HepG2 (cell line): ENCODE measurements at regions not wholly inside any gene's neighbourhood (a gene's known extent, or its start where the extent isn't known, plus 50 kb on each side); places are given as distances from the start of the nearest gene placed in this dataset.

Source experiments
- ATAC-seq: fragments of 200-7000 bp; cut with Tn5 transposase; 3 replicates; pipeline ENCODE4 v1.9.1; 2020; ENCODE audit warnings: mild to moderate bottlenecking, moderate library complexity
- BruUV-seq: library from RNA; stranded (reverse); fragments of 400-500 nt; replicated peaks from 2 replicates; lab custom pipeline; 2021; lab: Mats Ljungman, UMichigan
- CTCF ChIA-PET: fragments of 300-600 bp; formaldehyde crosslinking; extraction: SDS; loops from one replicate; lab custom pipeline; 2021; ENCODE audit warnings: low total read pairs, inconsistent platforms, low intra/inter-chr PET ratio; lab: Yijun Ruan, JAX
- POLR2A ChIA-PET: fragments of 350-600 bp; sonication (Branson Sonifier 250); formaldehyde crosslinking; loops from one replicate; lab custom pipeline; 2020; ENCODE audit warnings: antibody characterized with exemption, inconsistent platforms; lab: Yijun Ruan, JAX
- DNase-seq: peaks from one replicate; pipeline ENCODE4 v3.0.0-alpha.2; 2015; ENCODE audit warnings: low spot score
- FAIRE-seq: peaks from 3 replicates; lab custom pipeline; 2011; peaks lifted over from hg19 to GRCh38; lab: Jason Lieb, UNC
- H2AFZ ChIP-seq: one replicate; pipeline ENCODE4 v1.6.1; 2011; ENCODE audit warnings: low read length, inconsistent platforms
- H3K27ac ChIP-seq: fragments of 300-600 bp; 3 replicates; pipeline ENCODE4 v1.8.0; 2011; ENCODE audit warnings: mixed run types, mild to moderate bottlenecking, mixed read lengths, low read length, inconsistent platforms; ENCODE audit not compliant: insufficient read depth; ENCODE audit errors: extremely low read length
- H3K27me3 ChIP-seq, 2 experiments: fragments of 200-600 bp in 1 of 2; 2 replicates in 1 of 2; 3 replicates in 1 of 2; pipeline versions ENCODE4 v1.6.0 to v1.8.0; 2011; ENCODE audit warnings: low read length in 2 of 2, mild to moderate bottlenecking in 2 of 2, moderate library complexity in 2 of 2, inconsistent platforms in 1 of 2; ENCODE audit not compliant: insufficient read depth in 2 of 2, control insufficient read depth in 1 of 2
- H3K36me3 ChIP-seq, 2 experiments: fragments of 200-600 bp in 1 of 2; replicated peaks in 1 of 2; 2 replicates in 1 of 2; 3 replicates in 1 of 2; pipeline versions ENCODE4 v1.5.1 to v1.8.0; 2011; ENCODE audit warnings: low read length in 2 of 2, inconsistent platforms in 1 of 2; ENCODE audit not compliant: insufficient read depth in 2 of 2, control insufficient read depth in 1 of 2
- H3K4me1 ChIP-seq: 2 replicates; pipeline ENCODE4 v1.5.1; 2012; ENCODE audit warnings: low read length, inconsistent platforms; ENCODE audit not compliant: insufficient read depth
- H3K4me2 ChIP-seq: 2 replicates; pipeline ENCODE4 v1.6.0; 2011; ENCODE audit warnings: low read depth, low read length, inconsistent platforms
- H3K4me3 ChIP-seq, 3 experiments: fragments of 200-600 bp in 1 of 3; sonication (generic), shearing (Covaris generic) in 1 of 3; replicated peaks in 1 of 3; 2 replicates each; pipeline ENCODE4 v1.5.1; 2011 to 2016; ENCODE audit warnings: low read length in 3 of 3, inconsistent platforms in 2 of 3, low read depth in 2 of 3, mild to moderate bottlenecking in 2 of 3, control low read depth in 1 of 3, mixed read lengths in 1 of 3; ENCODE audit not compliant: insufficient read depth in 1 of 3
- H3K79me2 ChIP-seq: one replicate; pipeline ENCODE4 v1.6.1; 2011; ENCODE audit warnings: low read length, inconsistent platforms; ENCODE audit not compliant: insufficient read depth
- H3K9ac ChIP-seq: 2 replicates; pipeline ENCODE4 v1.6.0; 2011; ENCODE audit warnings: mild to moderate bottlenecking, low read depth, low read length, inconsistent platforms; ENCODE audit not compliant: insufficient read depth
- H3K9me3 ChIP-seq: 2 replicates; pipeline ENCODE4 v1.5.1; 2012; ENCODE audit warnings: mild to moderate bottlenecking, low read length
- H4K20me1 ChIP-seq: 2 replicates; pipeline ENCODE4 v1.6.0; 2011; ENCODE audit warnings: inconsistent platforms, mild to moderate bottlenecking, low read length, moderate library complexity; ENCODE audit not compliant: insufficient read depth
- SIN3A ChIP-seq: IDR thresholded peaks from 2 replicates; pipeline ENCODE4 v1.6.1; 2011; ENCODE audit warnings: low read depth, mild to moderate bottlenecking, control low read depth, low read length, borderline replicate concordance
- SMARCC2 ChIP-seq: fragments of 450-650 bp; IDR thresholded peaks from 2 replicates; pipeline ENCODE4 v1.6.1; 2017; ENCODE audit warnings: antibody characterized with exemption, mild to moderate bottlenecking
- SP1 ChIP-seq, 2 experiments: fragments of 450-650 bp in 1 of 2; sonication (generic) in 1 of 2; formaldehyde crosslinking in 1 of 2; IDR thresholded peaks; 2 replicates each; pipeline versions ENCODE4 v1.4.0 to v1.6.1; 2016 to 2020; ENCODE audit warnings: missing genetic modification reagents in 1 of 2
- SP5 ChIP-seq: IDR thresholded peaks from 2 replicates; pipeline ENCODE4 v1.6.1; 2016; ENCODE audit warnings: low read depth, borderline replicate concordance
- ZNF264 ChIP-seq: sonication (generic); formaldehyde crosslinking; IDR thresholded peaks from 2 replicates; pipeline ENCODE4 v1.4.0; 2020; ENCODE audit warnings: missing genetic modification reagents
- ZNF432 ChIP-seq: sonication (generic); formaldehyde crosslinking; IDR thresholded peaks from 2 replicates; pipeline ENCODE4 v1.5.0; 2020; ENCODE audit warnings: missing genetic modification reagents, mild to moderate bottlenecking, borderline replicate concordance
- ZSCAN29 ChIP-seq: sonication (generic); formaldehyde crosslinking; conservative IDR thresholded peaks from 2 replicates; pipeline ENCODE4 v1.4.0; 2020; ENCODE audit warnings: mild to moderate bottlenecking, missing genetic modification reagents
- WGBS: methylation state at CpG from one replicate; pipeline ENCODE4 v1.1.6; 2017; ENCODE audit warnings: low lambda C conversion rate; 5-methylcytosine and 5-hydroxymethylcytosine counted together
- in situ Hi-C: cut with HindIII; loops from 2 replicates; pipeline ENCODE4 v1.10.0; 2017; ENCODE audit warnings: low pct_unique_long_range_greater_than_20kb; ENCODE audit not compliant: extremely low pct_ligation_motif_present
- intact Hi-C: fragments of 100-400 bp; cut with micrococcal nuclease; formaldehyde crosslinking; loops from one replicate; pipeline ENCODE4 v1.10.0; 2022; ENCODE audit not compliant: unreplicated experiment
- TF ChIP-seq, protein P1 (sequence below): sonication (generic); formaldehyde crosslinking; IDR thresholded peaks from 2 replicates; pipeline ENCODE4; 2020; ENCODE audit warnings: missing genetic modification reagents, mild to moderate bottlenecking, borderline replicate concordance
- TF ChIP-seq, protein P2 (sequence below): sonication (generic); formaldehyde crosslinking; IDR thresholded peaks from 2 replicates; pipeline ENCODE4 v1.4.0; 2020; ENCODE audit warnings: mild to moderate bottlenecking, low read depth, missing genetic modification reagents
- TF ChIP-seq, protein P3 (sequence below): sonication (generic); formaldehyde crosslinking; IDR thresholded peaks from 2 replicates; pipeline ENCODE4 v1.4.0; 2020; ENCODE audit warnings: missing genetic modification reagents

DNA sequence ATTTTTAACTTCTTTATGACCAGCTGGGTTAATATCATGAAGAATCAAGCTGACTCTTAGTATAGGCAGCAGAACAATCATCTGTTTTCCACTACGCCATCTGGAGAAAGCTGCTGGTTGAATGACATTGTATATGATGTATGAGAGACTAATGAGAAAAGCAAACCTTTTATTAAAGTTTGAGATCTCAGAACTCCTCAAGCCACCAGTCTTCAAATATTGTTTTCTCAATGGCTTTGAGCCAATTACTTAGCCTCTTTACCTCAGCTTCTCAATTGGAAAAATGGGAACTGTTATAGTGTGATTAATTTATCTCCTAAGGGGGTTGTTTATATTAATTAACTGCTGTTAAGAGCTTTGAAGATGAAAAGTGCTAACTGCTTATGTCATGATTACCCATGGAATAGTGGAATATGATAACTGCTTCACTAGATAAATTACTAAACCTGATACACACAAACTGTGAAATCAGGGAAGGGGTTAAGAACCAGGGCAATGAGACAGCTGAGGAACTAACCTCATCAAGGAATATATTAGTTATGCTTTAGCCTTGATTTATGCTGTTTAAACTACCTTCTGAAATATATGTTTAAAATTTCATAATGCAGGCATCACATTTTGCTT is 330.1 kb downstream of the SOX2 start:
- BruUV-seq: no TSS peak
- H3K27ac ChIP-seq: no peak overlapping the region
- H3K4me3 ChIP-seq: no peak overlapping the region
- ChIA-PET CTCF (no interaction called here), POLR2A (no interaction called here)
- no peak overlapping the region for H3K9ac ChIP-seq
- no peak overlapping the region for H2AFZ ChIP-seq
- no peaks in the 10 kb centered on the region for H3K9me3 ChIP-seq
- no peak overlapping the region for H3K4me2 ChIP-seq
- no peaks in the 10 kb centered on the region for H3K4me1 ChIP-seq
- no peaks in the 10 kb centered on the region for H3K27me3 ChIP-seq
- no peaks in the 10 kb centered on the region for H3K79me2 ChIP-seq
- intact Hi-C loops: no loop called here
- H3K36me3 ChIP-seq: no peaks in the 10 kb centered on the region
- ATAC-seq (no peak), FAIRE-seq (no peak), DNase-seq (no peak)
- in situ Hi-C loops: no loop called here
- H4K20me1 ChIP-seq: no peaks in the 10 kb centered on the region
- TF ChIP-seq, protein P1, sequence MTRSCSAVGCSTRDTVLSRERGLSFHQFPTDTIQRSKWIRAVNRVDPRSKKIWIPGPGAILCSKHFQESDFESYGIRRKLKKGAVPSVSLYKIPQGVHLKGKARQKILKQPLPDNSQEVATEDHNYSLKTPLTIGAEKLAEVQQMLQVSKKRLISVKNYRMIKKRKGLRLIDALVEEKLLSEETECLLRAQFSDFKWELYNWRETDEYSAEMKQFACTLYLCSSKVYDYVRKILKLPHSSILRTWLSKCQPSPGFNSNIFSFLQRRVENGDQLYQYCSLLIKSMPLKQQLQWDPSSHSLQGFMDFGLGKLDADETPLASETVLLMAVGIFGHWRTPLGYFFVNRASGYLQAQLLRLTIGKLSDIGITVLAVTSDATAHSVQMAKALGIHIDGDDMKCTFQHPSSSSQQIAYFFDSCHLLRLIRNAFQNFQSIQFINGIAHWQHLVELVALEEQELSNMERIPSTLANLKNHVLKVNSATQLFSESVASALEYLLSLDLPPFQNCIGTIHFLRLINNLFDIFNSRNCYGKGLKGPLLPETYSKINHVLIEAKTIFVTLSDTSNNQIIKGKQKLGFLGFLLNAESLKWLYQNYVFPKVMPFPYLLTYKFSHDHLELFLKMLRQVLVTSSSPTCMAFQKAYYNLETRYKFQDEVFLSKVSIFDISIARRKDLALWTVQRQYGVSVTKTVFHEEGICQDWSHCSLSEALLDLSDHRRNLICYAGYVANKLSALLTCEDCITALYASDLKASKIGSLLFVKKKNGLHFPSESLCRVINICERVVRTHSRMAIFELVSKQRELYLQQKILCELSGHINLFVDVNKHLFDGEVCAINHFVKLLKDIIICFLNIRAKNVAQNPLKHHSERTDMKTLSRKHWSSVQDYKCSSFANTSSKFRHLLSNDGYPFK (CRISPR knock-in tag): no peak
- TF ChIP-seq, protein P2, sequence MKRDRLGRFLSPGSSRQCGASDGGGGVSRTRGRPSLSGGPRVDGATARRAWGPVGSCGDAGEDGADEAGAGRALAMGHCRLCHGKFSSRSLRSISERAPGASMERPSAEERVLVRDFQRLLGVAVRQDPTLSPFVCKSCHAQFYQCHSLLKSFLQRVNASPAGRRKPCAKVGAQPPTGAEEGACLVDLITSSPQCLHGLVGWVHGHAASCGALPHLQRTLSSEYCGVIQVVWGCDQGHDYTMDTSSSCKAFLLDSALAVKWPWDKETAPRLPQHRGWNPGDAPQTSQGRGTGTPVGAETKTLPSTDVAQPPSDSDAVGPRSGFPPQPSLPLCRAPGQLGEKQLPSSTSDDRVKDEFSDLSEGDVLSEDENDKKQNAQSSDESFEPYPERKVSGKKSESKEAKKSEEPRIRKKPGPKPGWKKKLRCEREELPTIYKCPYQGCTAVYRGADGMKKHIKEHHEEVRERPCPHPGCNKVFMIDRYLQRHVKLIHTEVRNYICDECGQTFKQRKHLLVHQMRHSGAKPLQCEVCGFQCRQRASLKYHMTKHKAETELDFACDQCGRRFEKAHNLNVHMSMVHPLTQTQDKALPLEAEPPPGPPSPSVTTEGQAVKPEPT (CRISPR knock-in tag): no peak
- TF ChIP-seq ZNF264: no peak
- TF ChIP-seq, protein P3, sequence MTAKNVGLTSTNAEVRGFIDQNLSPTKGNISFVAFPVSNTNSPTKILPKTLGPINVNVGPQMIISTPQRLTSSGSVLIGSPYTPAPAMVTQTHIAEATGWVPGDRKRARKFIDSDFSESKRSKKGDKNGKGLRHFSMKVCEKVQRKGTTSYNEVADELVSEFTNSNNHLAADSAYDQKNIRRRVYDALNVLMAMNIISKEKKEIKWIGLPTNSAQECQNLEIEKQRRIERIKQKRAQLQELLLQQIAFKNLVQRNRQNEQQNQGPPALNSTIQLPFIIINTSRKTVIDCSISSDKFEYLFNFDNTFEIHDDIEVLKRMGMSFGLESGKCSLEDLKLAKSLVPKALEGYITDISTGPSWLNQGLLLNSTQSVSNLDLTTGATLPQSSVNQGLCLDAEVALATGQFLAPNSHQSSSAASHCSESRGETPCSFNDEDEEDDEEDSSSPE (CRISPR knock-in tag): no peak
- TF ChIP-seq SP1 (IDR thresholded peaks at IDR 0.05): no peak
- TF ChIP-seq SP1 (CRISPR knock-in tag; IDR thresholded peaks at IDR 0.05): no peak
- TF ChIP-seq ZNF432: no peak
- no peak for TF ChIP-seq SIN3A
- TF ChIP-seq SMARCC2: no peak
- no peak for TF ChIP-seq ZSCAN29 (CRISPR knock-in tag)
- no peak for TF ChIP-seq SP5 (CRISPR knock-in tag)
- WGBS: 6% methylated on average over 1 of the region's 1 CpG
